ENCODE measurements at regions not wholly inside any gene's neighbourhood (a gene's known extent, or its start where the extent isn't known, plus 50 kb on each side); places are given as distances from the start of the nearest gene placed in this dataset.
A peak's percentile ranks its signal among the peaks of the same experiment; 100 is the strongest.

DNA sequence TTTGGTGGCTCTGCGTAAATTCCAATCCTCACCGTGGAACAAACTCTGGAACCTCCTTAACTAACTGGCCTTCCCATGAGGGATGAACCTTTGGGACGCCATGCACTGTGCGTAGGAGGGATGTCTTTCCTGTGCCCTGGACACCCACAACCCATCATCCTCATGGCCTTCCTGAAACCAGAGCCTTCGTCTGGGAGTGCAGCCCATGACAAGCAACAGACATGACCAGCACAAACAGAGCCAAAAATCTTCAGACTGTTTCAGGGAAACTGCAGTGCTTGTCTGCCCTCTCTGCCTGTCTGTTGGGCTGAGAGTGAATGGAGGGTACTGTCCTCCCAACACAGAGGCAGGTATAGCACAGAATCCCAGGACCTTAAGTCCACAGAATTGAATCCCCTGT, 61.1 kb upstream of the BOC start:
- Histone ChIP-seq H3K79me2 (ENCODE audit: control insufficient read depth in 1 of 2, insufficient read depth in 2 of 2, low read length in 2 of 2) (no peaks in the 10 kb centered on the region), H3K4ac (replicated peaks; ENCODE audit: insufficient read length, low read depth, low read length) (no peak overlapping the region), H3K4me3 (ENCODE audit: extremely low read depth in 1 of 4, insufficient read depth in 2 of 4, low read depth in 3 of 4, low read length in 4 of 4) (no peak overlapping the region), H3K36me3 (ENCODE audit: control insufficient read depth in 2 of 4, insufficient read depth in 4 of 4, low read length in 3 of 4) (no peaks in the 10 kb centered on the region), H2BK120ac (replicated peaks; ENCODE audit: low read depth, low read length) (no peak overlapping the region), H4K5ac (ENCODE audit: insufficient read length, low read depth, low read length) (no peak overlapping the region), H2BK20ac (ENCODE audit: low read length) (no peak overlapping the region), H4K91ac (replicated peaks; ENCODE audit: insufficient read length, low read length) (peak overlapping the region; percentile 34), H3K4me1 (replicated peaks in 1 of 4; ENCODE audit: control insufficient read depth in 3 of 4, insufficient read depth in 4 of 4, low read length in 3 of 4) (peaks cover 0 to 12% (median 7%) of the 10 kb centered on the region in 4 experiments; a peak in 4 of 7 replicates), H3K18ac (ENCODE audit: extremely low read depth, low read length) (no peak overlapping the region), H2BK12ac (ENCODE audit: low read depth, low read length) (no peak overlapping the region), H3K9me3 (ENCODE audit: insufficient read depth in 2 of 2, low read depth in 1 of 2, low read length in 1 of 2) (no peaks in the 10 kb centered on the region), H4K8ac (ENCODE audit: extremely low read depth, insufficient read depth, low read length) (peak overlapping the region; percentile 75; the same call in 1 of the 2 replicates), H3K56ac (replicated peaks; ENCODE audit: insufficient read length, low read depth, low read length) (no peak overlapping the region), H3K14ac (ENCODE audit: insufficient read length) (no peak overlapping the region), H3K23me2 (ENCODE audit: low read depth, low read length) (no peaks in the 10 kb centered on the region), H3K4me2 (ENCODE audit: insufficient read depth in 1 of 2, low read depth in 2 of 2, low read length in 2 of 2) (no peak overlapping the region), H2AK5ac (ENCODE audit: low read depth, low read length) (no peak overlapping the region), H3K79me1 (ENCODE audit: low read depth, low read length) (no peaks in the 10 kb centered on the region), H4K20me1 (replicated peaks in 1 of 2; ENCODE audit: control insufficient read depth in 1 of 2, insufficient read depth in 2 of 2, low read length in 2 of 2) (no peaks in the 10 kb centered on the region), H3K9ac (replicated peaks in 1 of 4; ENCODE audit: extremely low read depth in 1 of 4, low read depth in 3 of 4, low read length in 3 of 4) (no peak overlapping the region), H3K27ac (ENCODE audit: low read depth, low read length) (no peak overlapping the region), H2AFZ (ENCODE audit: low read length) (no peak overlapping the region), H2BK15ac (ENCODE audit: low read length) (no peak overlapping the region), H2BK5ac (ENCODE audit: low read depth, low read length) (no peak overlapping the region), H3K23ac (ENCODE audit: insufficient read length) (no peak overlapping the region), H3K27me3 (replicated peaks in 1 of 4; ENCODE audit: control insufficient read depth in 3 of 4, extremely low read depth in 1 of 4, insufficient read depth in 3 of 4, low read length in 3 of 4) (no peaks in the 10 kb centered on the region)
- DNase-seq (ENCODE audit: low read depth in 1 of 2, low spot score in 2 of 2): no peak
- CTCF ChIA-PET (ENCODE audit: partially characterized antibody): interaction anchor here (0.9 to 7.2 kb wide), 6 partner anchors 15 to 138 kb away, joined by 3 to 46 read pairs (median 5); no protein-coding TSS in a partner anchor
- no peak for TF ChIP-seq SUZ12 (IDR thresholded peaks at IDR 0.05; ENCODE audit: low read length)
- TF ChIP-seq TAF7 (optimal IDR thresholded peaks at IDR 0.05; ENCODE audit: borderline replicate concordance, low read depth, low read length): no peak
- TF ChIP-seq, protein P1, sequence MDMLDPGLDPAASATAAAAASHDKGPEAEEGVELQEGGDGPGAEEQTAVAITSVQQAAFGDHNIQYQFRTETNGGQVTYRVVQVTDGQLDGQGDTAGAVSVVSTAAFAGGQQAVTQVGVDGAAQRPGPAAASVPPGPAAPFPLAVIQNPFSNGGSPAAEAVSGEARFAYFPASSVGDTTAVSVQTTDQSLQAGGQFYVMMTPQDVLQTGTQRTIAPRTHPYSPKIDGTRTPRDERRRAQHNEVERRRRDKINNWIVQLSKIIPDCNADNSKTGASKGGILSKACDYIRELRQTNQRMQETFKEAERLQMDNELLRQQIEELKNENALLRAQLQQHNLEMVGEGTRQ (IDR thresholded peaks at IDR 0.05; ENCODE audit: low read length): no peak
- TF ChIP-seq KDM1A (IDR thresholded peaks at IDR 0.05; ENCODE audit: borderline replicate concordance, low read length): no peak
- TF ChIP-seq CHD2 (IDR thresholded peaks at IDR 0.05; ENCODE audit: low read length): no peak
- no peak for TF ChIP-seq JUN (IDR thresholded peaks at IDR 0.05; ENCODE audit: low read depth, low read length)
- no peak for TF ChIP-seq SP2 (IDR thresholded peaks at IDR 0.05; ENCODE audit: low read length)
- TF ChIP-seq YY1 (IDR thresholded peaks at IDR 0.05; ENCODE audit: low read depth, low read length): no peak
- 82% methylated on average over 5 of the region's 5 CpGs; no CpG with 5 or more reads in 1 of the 2 experiments for WGBS, 2 experiments (ENCODE audit: extremely low coverage in 1 of 2, insufficient coverage in 1 of 2, insufficient read length in 1 of 2, insufficient replicate concordance in 2 of 2, low coverage in 1 of 2, low lambda C conversion rate in 2 of 2, missing lambda C conversion rate in 1 of 2)
- POLR2A ChIA-PET (ENCODE audit: partially characterized antibody): no interaction called here
- no peak for FAIRE-seq
